ENCODE measurements at regions not wholly inside any gene's neighbourhood (a gene's known extent, or its start where the extent isn't known, plus 50 kb on each side); places are given as distances from the start of the nearest gene placed in this dataset.

DNA sequence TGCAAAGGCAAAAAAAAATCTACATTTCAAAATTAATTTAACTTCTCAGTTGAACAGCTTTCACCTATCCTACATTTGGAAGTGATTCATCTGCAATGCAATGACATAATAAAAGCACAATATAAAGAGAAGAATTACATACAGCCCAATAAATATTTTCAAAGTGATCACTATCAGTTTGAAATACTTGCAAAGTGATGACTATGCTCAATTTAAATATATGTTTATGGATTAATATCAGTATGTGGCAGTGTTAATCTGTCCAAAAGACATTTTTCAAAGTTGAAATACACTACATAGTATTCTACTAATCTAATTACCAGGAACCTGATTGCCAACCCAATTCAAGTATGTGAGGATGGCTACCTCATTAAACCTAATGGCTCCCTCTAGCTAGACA is 460.7 kb upstream of the ATXN7L3B start:
- no peak for ATAC-seq
- TF ChIP-seq, protein P1, sequence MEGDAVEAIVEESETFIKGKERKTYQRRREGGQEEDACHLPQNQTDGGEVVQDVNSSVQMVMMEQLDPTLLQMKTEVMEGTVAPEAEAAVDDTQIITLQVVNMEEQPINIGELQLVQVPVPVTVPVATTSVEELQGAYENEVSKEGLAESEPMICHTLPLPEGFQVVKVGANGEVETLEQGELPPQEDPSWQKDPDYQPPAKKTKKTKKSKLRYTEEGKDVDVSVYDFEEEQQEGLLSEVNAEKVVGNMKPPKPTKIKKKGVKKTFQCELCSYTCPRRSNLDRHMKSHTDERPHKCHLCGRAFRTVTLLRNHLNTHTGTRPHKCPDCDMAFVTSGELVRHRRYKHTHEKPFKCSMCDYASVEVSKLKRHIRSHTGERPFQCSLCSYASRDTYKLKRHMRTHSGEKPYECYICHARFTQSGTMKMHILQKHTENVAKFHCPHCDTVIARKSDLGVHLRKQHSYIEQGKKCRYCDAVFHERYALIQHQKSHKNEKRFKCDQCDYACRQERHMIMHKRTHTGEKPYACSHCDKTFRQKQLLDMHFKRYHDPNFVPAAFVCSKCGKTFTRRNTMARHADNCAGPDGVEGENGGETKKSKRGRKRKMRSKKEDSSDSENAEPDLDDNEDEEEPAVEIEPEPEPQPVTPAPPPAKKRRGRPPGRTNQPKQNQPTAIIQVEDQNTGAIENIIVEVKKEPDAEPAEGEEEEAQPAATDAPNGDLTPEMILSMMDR (IDR thresholded peaks at IDR 0.05) = no peak
- TF ChIP-seq TCF7L2 (IDR thresholded peaks at IDR 0.05; ENCODE audit: low read depth, low read length) = no peak
- no peak for TF ChIP-seq POLR2AphosphoS5 (IDR thresholded peaks at IDR 0.05; ENCODE audit: low read depth, low read length)
- TF ChIP-seq, protein P2, sequence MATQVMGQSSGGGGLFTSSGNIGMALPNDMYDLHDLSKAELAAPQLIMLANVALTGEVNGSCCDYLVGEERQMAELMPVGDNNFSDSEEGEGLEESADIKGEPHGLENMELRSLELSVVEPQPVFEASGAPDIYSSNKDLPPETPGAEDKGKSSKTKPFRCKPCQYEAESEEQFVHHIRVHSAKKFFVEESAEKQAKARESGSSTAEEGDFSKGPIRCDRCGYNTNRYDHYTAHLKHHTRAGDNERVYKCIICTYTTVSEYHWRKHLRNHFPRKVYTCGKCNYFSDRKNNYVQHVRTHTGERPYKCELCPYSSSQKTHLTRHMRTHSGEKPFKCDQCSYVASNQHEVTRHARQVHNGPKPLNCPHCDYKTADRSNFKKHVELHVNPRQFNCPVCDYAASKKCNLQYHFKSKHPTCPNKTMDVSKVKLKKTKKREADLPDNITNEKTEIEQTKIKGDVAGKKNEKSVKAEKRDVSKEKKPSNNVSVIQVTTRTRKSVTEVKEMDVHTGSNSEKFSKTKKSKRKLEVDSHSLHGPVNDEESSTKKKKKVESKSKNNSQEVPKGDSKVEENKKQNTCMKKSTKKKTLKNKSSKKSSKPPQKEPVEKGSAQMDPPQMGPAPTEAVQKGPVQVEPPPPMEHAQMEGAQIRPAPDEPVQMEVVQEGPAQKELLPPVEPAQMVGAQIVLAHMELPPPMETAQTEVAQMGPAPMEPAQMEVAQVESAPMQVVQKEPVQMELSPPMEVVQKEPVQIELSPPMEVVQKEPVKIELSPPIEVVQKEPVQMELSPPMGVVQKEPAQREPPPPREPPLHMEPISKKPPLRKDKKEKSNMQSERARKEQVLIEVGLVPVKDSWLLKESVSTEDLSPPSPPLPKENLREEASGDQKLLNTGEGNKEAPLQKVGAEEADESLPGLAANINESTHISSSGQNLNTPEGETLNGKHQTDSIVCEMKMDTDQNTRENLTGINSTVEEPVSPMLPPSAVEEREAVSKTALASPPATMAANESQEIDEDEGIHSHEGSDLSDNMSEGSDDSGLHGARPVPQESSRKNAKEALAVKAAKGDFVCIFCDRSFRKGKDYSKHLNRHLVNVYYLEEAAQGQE (IDR thresholded peaks at IDR 0.05; ENCODE audit: insufficient read depth in 1 of 2, low read depth in 2 of 2, low read length in 1 of 2) = no peak
- no peak for TF ChIP-seq SIN3A (IDR thresholded peaks at IDR 0.05; ENCODE audit: borderline replicate concordance, insufficient read depth, low read depth, low read length)
- POLR2A ChIA-PET = no interaction called here
- H3K36me3 ChIP-seq (ENCODE audit: control insufficient read depth, insufficient read depth, low read length) = no peaks in the 10 kb centered on the region
- H3K4me1 ChIP-seq (ENCODE audit: control insufficient read depth, insufficient read depth, low read length) = no peaks in the 10 kb centered on the region
- no peak overlapping the region for H3K4me3 ChIP-seq (ENCODE audit: low read depth in 2 of 2, low read length in 2 of 2)
- no peaks in the 10 kb centered on the region for H3K27me3 ChIP-seq (ENCODE audit: control insufficient read depth, insufficient read depth, low read length)
- intact Hi-C loops (cut with micrococcal nuclease; ENCODE audit: unreplicated experiment) = no loop called here
- no peak overlapping the region for H3K27ac ChIP-seq (ENCODE audit: low read length)
- DNase-seq (ENCODE audit: low read depth, low spot score) = no peak
- H3K9me3 ChIP-seq (ENCODE audit: control insufficient read depth, insufficient read depth, low read depth, low read length) = no peaks in the 10 kb centered on the region
- in situ Hi-C loops (cut with HindIII; ENCODE audit: low pct_unique_long_range_greater_than_20kb, low sequenced_read_pairs) = no loop called here
- CTCF ChIA-PET = no interaction called here
- BruUV-seq (replicated peaks) = no TSS peak

DNA sequence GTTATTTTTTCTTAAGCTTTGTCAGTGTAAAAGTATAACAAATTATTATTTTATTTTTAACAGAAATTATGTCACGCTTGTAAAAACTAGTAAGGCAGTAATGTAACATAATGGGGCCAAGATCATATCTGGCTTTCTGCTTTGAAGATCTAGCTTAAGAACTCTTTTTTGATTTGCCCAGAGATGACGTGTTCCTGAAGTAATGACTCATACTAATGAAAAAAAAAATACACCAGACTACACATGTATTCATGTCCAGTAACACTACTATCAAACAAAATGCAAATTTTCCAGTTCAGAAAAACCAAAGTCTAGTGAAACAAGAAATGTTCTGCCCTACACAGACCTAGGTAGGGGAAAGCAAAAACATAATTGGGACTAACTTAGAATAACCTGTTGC is 432.2 kb upstream of the ATXN7L3B start:
- no peak for ATAC-seq

More for the DNA sequence above, 432.2 kb upstream of the ATXN7L3B start:
- Histone ChIP-seq H3K27ac (ENCODE audit: low read length) (no peak overlapping the region), H3K4me1 (ENCODE audit: control insufficient read depth, insufficient read depth, low read length) (no peaks in the 10 kb centered on the region), H3K4me3 (ENCODE audit: low read depth in 2 of 2, low read length in 2 of 2) (no peak overlapping the region), H3K9me3 (ENCODE audit: control insufficient read depth, insufficient read depth, low read depth, low read length) (0 out of 2 replicates have a peak, but pooled peaks cover 4% of the 10 kb centered on the region), H3K36me3 (ENCODE audit: control insufficient read depth, insufficient read depth, low read length) (no peaks in the 10 kb centered on the region), H3K27me3 (ENCODE audit: control insufficient read depth, insufficient read depth, low read length) (no peaks in the 10 kb centered on the region)
- no TSS peak for BruUV-seq (replicated peaks)
- in situ Hi-C loops (cut with HindIII; ENCODE audit: low pct_unique_long_range_greater_than_20kb, low sequenced_read_pairs) = no loop called here
- intact Hi-C loops (cut with micrococcal nuclease; ENCODE audit: unreplicated experiment) = no loop called here
- ChIA-PET CTCF (no interaction called here), POLR2A (no interaction called here)
- no peak for DNase-seq (ENCODE audit: low read depth, low spot score)
- TF ChIP-seq TCF7L2 (IDR thresholded peaks at IDR 0.05; ENCODE audit: low read depth, low read length) = no peak
- TF ChIP-seq POLR2AphosphoS5 (IDR thresholded peaks at IDR 0.05; ENCODE audit: low read depth, low read length) = no peak
- TF ChIP-seq SIN3A (IDR thresholded peaks at IDR 0.05; ENCODE audit: borderline replicate concordance, insufficient read depth, low read depth, low read length) = no peak
- TF ChIP-seq, protein P1 (IDR thresholded peaks at IDR 0.05) = no peak
- TF ChIP-seq, protein P2 (IDR thresholded peaks at IDR 0.05; ENCODE audit: insufficient read depth in 1 of 2, low read depth in 2 of 2, low read length in 1 of 2) = no peak

All from Panc1 (cell line).